OCI-LY1 (cell line): ENCODE measurements at regions not wholly inside any gene's neighbourhood (a gene's known extent, or its start where the extent isn't known, plus 50 kb on each side); places are given as distances from the start of the nearest gene placed in this dataset.

Experiments
- EZH2 ChIP-seq: fragments of 200-600 bp; sonication (generic), shearing (Covaris generic); IDR thresholded peaks from 2 replicates; pipeline ENCODE4 v1.8.0; 2017; ENCODE audit warnings: borderline replicate concordance, mixed run types, mild to moderate bottlenecking, antibody characterized with exemption, low read length, moderate library complexity, mixed read lengths
- TF ChIP-seq, protein P1 (sequence below): fragments of 200-600 bp; sonication (generic), shearing (Covaris generic); IDR thresholded peaks from 2 replicates; pipeline ENCODE4 v1.5.1; 2017; ENCODE audit warnings: mild to moderate bottlenecking, antibody characterized with exemption, low read length, moderate library complexity, mixed read lengths

DNA sequence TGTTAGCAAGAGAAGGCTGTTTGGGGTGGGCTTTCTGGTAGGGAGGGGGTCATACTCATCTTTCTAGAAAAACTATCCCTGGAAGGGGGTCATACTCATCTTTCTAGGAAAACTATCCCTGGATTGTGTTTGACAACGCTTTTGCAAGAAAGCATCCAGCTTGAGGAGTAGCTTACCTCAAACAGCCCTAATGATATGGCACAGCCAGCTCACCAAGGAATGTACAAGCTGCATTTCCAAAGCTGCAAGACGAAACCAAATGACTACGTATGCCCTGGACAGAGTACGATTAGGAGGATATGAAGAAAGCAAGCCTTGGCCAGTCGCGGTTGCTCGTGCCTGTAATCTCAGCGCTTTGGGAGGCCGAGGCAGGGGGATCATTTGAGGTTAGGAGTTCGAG is 63.4 kb downstream of the KLF4 start:
- TF ChIP-seq, protein P1, sequence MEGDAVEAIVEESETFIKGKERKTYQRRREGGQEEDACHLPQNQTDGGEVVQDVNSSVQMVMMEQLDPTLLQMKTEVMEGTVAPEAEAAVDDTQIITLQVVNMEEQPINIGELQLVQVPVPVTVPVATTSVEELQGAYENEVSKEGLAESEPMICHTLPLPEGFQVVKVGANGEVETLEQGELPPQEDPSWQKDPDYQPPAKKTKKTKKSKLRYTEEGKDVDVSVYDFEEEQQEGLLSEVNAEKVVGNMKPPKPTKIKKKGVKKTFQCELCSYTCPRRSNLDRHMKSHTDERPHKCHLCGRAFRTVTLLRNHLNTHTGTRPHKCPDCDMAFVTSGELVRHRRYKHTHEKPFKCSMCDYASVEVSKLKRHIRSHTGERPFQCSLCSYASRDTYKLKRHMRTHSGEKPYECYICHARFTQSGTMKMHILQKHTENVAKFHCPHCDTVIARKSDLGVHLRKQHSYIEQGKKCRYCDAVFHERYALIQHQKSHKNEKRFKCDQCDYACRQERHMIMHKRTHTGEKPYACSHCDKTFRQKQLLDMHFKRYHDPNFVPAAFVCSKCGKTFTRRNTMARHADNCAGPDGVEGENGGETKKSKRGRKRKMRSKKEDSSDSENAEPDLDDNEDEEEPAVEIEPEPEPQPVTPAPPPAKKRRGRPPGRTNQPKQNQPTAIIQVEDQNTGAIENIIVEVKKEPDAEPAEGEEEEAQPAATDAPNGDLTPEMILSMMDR = no peak
- TF ChIP-seq EZH2 = no peak
